ENCODE measurements at regions not wholly inside any gene's neighbourhood (a gene's known extent, or its start where the extent isn't known, plus 50 kb on each side); places are given as distances from the start of the nearest gene placed in this dataset.

DNA sequence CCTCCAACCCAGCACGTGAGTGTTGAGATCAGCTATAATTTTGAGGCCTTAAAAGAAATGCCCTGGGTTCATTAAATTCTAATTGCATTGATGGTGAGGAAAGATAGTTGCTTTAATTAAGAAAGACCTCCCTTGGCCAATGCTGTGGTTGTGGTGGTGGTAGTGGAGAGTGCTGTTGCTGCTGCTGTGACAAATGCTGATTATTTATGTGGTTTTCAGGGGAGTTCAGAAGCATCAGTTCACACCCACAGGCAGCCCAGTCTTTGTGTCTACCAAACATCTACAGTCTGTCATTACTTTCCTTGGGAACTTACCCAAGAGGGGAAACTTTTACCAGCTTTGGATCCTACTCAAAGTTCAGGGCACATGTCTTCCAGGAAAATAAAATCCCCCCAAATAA lies 178.4 kb upstream of the PARP11 start (continued):
- no peak for TF ChIP-seq JUND (IDR thresholded peaks at IDR 0.05)
- no peak for TF ChIP-seq CBX3 (IDR thresholded peaks at IDR 0.05; ENCODE audit: low read depth)
- TF ChIP-seq, protein P1, sequence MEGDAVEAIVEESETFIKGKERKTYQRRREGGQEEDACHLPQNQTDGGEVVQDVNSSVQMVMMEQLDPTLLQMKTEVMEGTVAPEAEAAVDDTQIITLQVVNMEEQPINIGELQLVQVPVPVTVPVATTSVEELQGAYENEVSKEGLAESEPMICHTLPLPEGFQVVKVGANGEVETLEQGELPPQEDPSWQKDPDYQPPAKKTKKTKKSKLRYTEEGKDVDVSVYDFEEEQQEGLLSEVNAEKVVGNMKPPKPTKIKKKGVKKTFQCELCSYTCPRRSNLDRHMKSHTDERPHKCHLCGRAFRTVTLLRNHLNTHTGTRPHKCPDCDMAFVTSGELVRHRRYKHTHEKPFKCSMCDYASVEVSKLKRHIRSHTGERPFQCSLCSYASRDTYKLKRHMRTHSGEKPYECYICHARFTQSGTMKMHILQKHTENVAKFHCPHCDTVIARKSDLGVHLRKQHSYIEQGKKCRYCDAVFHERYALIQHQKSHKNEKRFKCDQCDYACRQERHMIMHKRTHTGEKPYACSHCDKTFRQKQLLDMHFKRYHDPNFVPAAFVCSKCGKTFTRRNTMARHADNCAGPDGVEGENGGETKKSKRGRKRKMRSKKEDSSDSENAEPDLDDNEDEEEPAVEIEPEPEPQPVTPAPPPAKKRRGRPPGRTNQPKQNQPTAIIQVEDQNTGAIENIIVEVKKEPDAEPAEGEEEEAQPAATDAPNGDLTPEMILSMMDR (IDR thresholded peaks at IDR 0.05 in 2 of 3, conservative IDR thresholded peaks at IDR 0.05 in 1 of 3; ENCODE audit: borderline replicate concordance in 1 of 3, insufficient read depth in 1 of 3, low read depth in 2 of 3, low read length in 2 of 3): no peak
- no peak for TF ChIP-seq CEBPB (IDR thresholded peaks at IDR 0.05; ENCODE audit: low read depth)
- no peak for TF ChIP-seq TCF7L2 (IDR thresholded peaks at IDR 0.05; ENCODE audit: borderline replicate concordance, extremely low read depth, insufficient read depth, insufficient read length)
- TF ChIP-seq, protein P2, sequence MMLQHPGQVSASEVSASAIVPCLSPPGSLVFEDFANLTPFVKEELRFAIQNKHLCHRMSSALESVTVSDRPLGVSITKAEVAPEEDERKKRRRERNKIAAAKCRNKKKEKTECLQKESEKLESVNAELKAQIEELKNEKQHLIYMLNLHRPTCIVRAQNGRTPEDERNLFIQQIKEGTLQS (IDR thresholded peaks at IDR 0.05): no peak
- TF ChIP-seq EZH2 (IDR thresholded peaks at IDR 0.05): no peak
- no peak for TF ChIP-seq POLR2AphosphoS5 (IDR thresholded peaks at IDR 0.05; ENCODE audit: low read depth, low read length)
- no peak for TF ChIP-seq ELF1 (IDR thresholded peaks at IDR 0.05; ENCODE audit: borderline replicate concordance, low read depth)

DNA sequence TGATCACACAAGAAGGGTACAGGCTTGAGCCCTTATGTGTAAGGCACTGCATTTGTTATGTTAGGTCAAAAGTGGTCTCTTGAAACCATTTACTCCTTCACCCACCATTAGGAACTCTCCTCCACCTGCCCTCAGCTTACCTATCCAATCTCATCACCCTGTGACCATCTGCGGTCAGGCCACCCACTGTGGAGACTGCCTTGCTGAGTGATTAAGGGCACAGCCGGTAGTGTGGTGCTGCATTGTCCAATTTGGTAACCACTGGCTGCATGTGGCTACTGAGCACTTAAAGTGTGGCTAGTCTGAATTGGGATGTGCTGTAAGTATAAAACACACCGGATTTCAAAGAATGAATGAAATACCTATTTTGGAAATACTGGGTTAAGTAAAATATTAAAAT lies 177.1 kb upstream of the PARP11 start:
- no peaks in the 10 kb centered on the region for H3K36me3 ChIP-seq (ENCODE audit: control insufficient read depth in 1 of 2, insufficient read depth in 2 of 2, low read length in 2 of 2)
- ATAC-seq: no peak
- CTCF ChIA-PET: no interaction called here
- no peak overlapping the region for H2AFZ ChIP-seq (ENCODE audit: low read depth, low read length, poor library complexity, severe bottlenecking)
- no peak overlapping the region for H3K27ac ChIP-seq (ENCODE audit: low read depth, low read length)
- H3K4me3 ChIP-seq (replicated peaks in 1 of 2; ENCODE audit: low read depth in 1 of 2, low read length in 2 of 2): no peak overlapping the region
- no peak overlapping the region for H3K4me2 ChIP-seq (ENCODE audit: low read length)
- POLR2A ChIA-PET: no interaction called here
- RAD21 ChIA-PET (ENCODE audit: low non-redundant PET in 1 of 2, low total read pairs in 2 of 2, uncharacterized antibody in 2 of 2, unreplicated experiment in 2 of 2): no interaction called here
- peaks cover 89% of the 10 kb centered on the region for H3K27me3 ChIP-seq (ENCODE audit: insufficient read depth, low read length)
- no peak for DNase-seq (ENCODE audit: low read depth, low spot score)
- no peaks in the 10 kb centered on the region for H4K20me1 ChIP-seq (ENCODE audit: insufficient read depth)
- H3K79me2 ChIP-seq (ENCODE audit: insufficient read depth, low read length): no peaks in the 10 kb centered on the region
- no peaks in the 10 kb centered on the region for H3K4me1 ChIP-seq (ENCODE audit: control insufficient read depth in 1 of 2, insufficient read depth in 2 of 2, low read length in 2 of 2)
- no peak overlapping the region for H3K9ac ChIP-seq (ENCODE audit: low read length)
- no peaks in the 10 kb centered on the region for H3K9me2 ChIP-seq (ENCODE audit: insufficient read depth)
- intact Hi-C loops (cut with micrococcal nuclease): no loop called here
- no peaks in the 10 kb centered on the region for H3K9me3 ChIP-seq (ENCODE audit: control insufficient read depth in 1 of 2, insufficient read depth in 1 of 2, low read depth in 1 of 2, low read length in 2 of 2)
- BruUV-seq (replicated peaks): no TSS peak
- TF ChIP-seq, protein P2 (IDR thresholded peaks at IDR 0.05): no peak
- no peak for TF ChIP-seq SP1 (IDR thresholded peaks at IDR 0.05; ENCODE audit: low read depth)
- no peak for TF ChIP-seq ZNF274 (IDR thresholded peaks at IDR 0.05; ENCODE audit: low read depth, low read length)
- no peak for TF ChIP-seq ELF1 (IDR thresholded peaks at IDR 0.05; ENCODE audit: borderline replicate concordance, low read depth)
- no peak for TF ChIP-seq POLR2A (IDR thresholded peaks at IDR 0.05; ENCODE audit: borderline replicate concordance, extremely low read depth, insufficient read depth, insufficient read length)
- no peak for TF ChIP-seq EZH2phosphoT487 (IDR thresholded peaks at IDR 0.05; ENCODE audit: borderline replicate concordance)
- no peak for TF ChIP-seq TCF7L2 (IDR thresholded peaks at IDR 0.05; ENCODE audit: borderline replicate concordance, extremely low read depth, insufficient read depth, insufficient read length)
- TF ChIP-seq CEBPB (IDR thresholded peaks at IDR 0.05; ENCODE audit: low read depth): no peak
- TF ChIP-seq YY1 (IDR thresholded peaks at IDR 0.05; ENCODE audit: extremely low read depth, insufficient replicate concordance, low read depth, low read length): no peak
- TF ChIP-seq, protein P1 (IDR thresholded peaks at IDR 0.05 in 2 of 3, conservative IDR thresholded peaks at IDR 0.05 in 1 of 3; ENCODE audit: borderline replicate concordance in 1 of 3, insufficient read depth in 1 of 3, low read depth in 2 of 3, low read length in 2 of 3): no peak
- no peak for TF ChIP-seq SIN3A (IDR thresholded peaks at IDR 0.05; ENCODE audit: low read depth)
- TF ChIP-seq EGR1 (IDR thresholded peaks at IDR 0.05; ENCODE audit: low read depth): no peak
- TF ChIP-seq, protein P3, sequence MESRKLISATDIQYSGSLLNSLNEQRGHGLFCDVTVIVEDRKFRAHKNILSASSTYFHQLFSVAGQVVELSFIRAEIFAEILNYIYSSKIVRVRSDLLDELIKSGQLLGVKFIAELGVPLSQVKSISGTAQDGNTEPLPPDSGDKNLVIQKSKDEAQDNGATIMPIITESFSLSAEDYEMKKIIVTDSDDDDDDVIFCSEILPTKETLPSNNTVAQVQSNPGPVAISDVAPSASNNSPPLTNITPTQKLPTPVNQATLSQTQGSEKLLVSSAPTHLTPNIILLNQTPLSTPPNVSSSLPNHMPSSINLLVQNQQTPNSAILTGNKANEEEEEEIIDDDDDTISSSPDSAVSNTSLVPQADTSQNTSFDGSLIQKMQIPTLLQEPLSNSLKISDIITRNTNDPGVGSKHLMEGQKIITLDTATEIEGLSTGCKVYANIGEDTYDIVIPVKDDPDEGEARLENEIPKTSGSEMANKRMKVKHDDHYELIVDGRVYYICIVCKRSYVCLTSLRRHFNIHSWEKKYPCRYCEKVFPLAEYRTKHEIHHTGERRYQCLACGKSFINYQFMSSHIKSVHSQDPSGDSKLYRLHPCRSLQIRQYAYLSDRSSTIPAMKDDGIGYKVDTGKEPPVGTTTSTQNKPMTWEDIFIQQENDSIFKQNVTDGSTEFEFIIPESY (IDR thresholded peaks at IDR 0.05; ENCODE audit: extremely low read depth, insufficient replicate concordance, low read length): no peak
- no peak for TF ChIP-seq POLR2AphosphoS5 (IDR thresholded peaks at IDR 0.05; ENCODE audit: low read depth, low read length)

Measured in HCT116 (cell line).